ENCODE measurements at regions not wholly inside any gene's neighbourhood (a gene's known extent, or its start where the extent isn't known, plus 50 kb on each side); places are given as distances from the start of the nearest gene placed in this dataset.

DNA sequence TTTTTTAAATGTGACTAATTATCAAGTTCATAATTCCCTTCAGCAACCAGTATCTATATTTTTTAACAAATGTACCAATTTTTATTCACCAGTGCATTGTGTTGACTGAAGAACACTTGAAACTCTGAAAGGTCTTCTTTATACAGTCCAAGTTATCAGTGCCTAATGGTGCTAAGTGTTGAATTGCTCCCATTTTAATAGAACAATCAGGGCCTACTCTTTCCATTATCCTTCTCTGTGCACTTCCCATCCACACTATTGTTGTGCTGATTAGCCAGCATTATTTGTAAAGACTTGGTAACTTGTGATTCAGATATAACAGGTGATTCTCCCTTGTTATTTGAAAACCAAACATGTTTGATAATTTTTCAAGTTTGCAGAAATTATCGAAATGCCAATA, 1209.7 kb upstream of the MAP3K7 start:
- TF ChIP-seq ZNF274 (IDR thresholded peaks at IDR 0.05; ENCODE audit: low read depth, low read length) (no peak), SUZ12 (IDR thresholded peaks at IDR 0.05; ENCODE audit: extremely low read depth, insufficient read depth, insufficient read length) (no peak)
